HepG2 (cell line): ENCODE measurements at regions not wholly inside any gene's neighbourhood (a gene's known extent, or its start where the extent isn't known, plus 50 kb on each side); places are given as distances from the start of the nearest gene placed in this dataset.

Experiments used
- ATAC-seq: fragments of 200-7000 bp; cut with Tn5 transposase; 3 replicates; pipeline ENCODE4 v1.9.1; 2020; ENCODE audit warnings: mild to moderate bottlenecking, moderate library complexity
- BruUV-seq: library from RNA; stranded (reverse); fragments of 400-500 nt; replicated peaks from 2 replicates; lab custom pipeline; 2021; lab: Mats Ljungman, UMichigan
- CTCF ChIA-PET: fragments of 300-600 bp; formaldehyde crosslinking; extraction: SDS; loops from one replicate; lab custom pipeline; 2021; ENCODE audit warnings: low total read pairs, inconsistent platforms, low intra/inter-chr PET ratio; lab: Yijun Ruan, JAX
- POLR2A ChIA-PET: fragments of 350-600 bp; sonication (Branson Sonifier 250); formaldehyde crosslinking; loops from one replicate; lab custom pipeline; 2020; ENCODE audit warnings: antibody characterized with exemption, inconsistent platforms; lab: Yijun Ruan, JAX
- DNase-seq: peaks from one replicate; pipeline ENCODE4 v3.0.0-alpha.2; 2015; ENCODE audit warnings: low spot score
- FAIRE-seq: peaks from 3 replicates; lab custom pipeline; 2011; peaks lifted over from hg19 to GRCh38; lab: Jason Lieb, UNC
- H2AFZ ChIP-seq: one replicate; pipeline ENCODE4 v1.6.1; 2011; ENCODE audit warnings: low read length, inconsistent platforms
- H3K27ac ChIP-seq: fragments of 300-600 bp; 3 replicates; pipeline ENCODE4 v1.8.0; 2011; ENCODE audit warnings: mixed run types, mild to moderate bottlenecking, mixed read lengths, low read length, inconsistent platforms; ENCODE audit not compliant: insufficient read depth; ENCODE audit errors: extremely low read length
- H3K27me3 ChIP-seq, 2 experiments: fragments of 200-600 bp in 1 of 2; 2 replicates in 1 of 2; 3 replicates in 1 of 2; pipeline versions ENCODE4 v1.6.0 to v1.8.0; 2011; ENCODE audit warnings: low read length in 2 of 2, mild to moderate bottlenecking in 2 of 2, moderate library complexity in 2 of 2, inconsistent platforms in 1 of 2; ENCODE audit not compliant: insufficient read depth in 2 of 2, control insufficient read depth in 1 of 2
- H3K36me3 ChIP-seq, 2 experiments: fragments of 200-600 bp in 1 of 2; replicated peaks in 1 of 2; 2 replicates in 1 of 2; 3 replicates in 1 of 2; pipeline versions ENCODE4 v1.5.1 to v1.8.0; 2011; ENCODE audit warnings: low read length in 2 of 2, inconsistent platforms in 1 of 2; ENCODE audit not compliant: insufficient read depth in 2 of 2, control insufficient read depth in 1 of 2
- H3K4me1 ChIP-seq: 2 replicates; pipeline ENCODE4 v1.5.1; 2012; ENCODE audit warnings: low read length, inconsistent platforms; ENCODE audit not compliant: insufficient read depth
- H3K4me2 ChIP-seq: 2 replicates; pipeline ENCODE4 v1.6.0; 2011; ENCODE audit warnings: low read depth, low read length, inconsistent platforms
- H3K4me3 ChIP-seq, 3 experiments: fragments of 200-600 bp in 1 of 3; sonication (generic), shearing (Covaris generic) in 1 of 3; replicated peaks in 1 of 3; 2 replicates each; pipeline ENCODE4 v1.5.1; 2011 to 2016; ENCODE audit warnings: low read length in 3 of 3, inconsistent platforms in 2 of 3, low read depth in 2 of 3, mild to moderate bottlenecking in 2 of 3, control low read depth in 1 of 3, mixed read lengths in 1 of 3; ENCODE audit not compliant: insufficient read depth in 1 of 3
- H3K79me2 ChIP-seq: one replicate; pipeline ENCODE4 v1.6.1; 2011; ENCODE audit warnings: low read length, inconsistent platforms; ENCODE audit not compliant: insufficient read depth
- H3K9ac ChIP-seq: 2 replicates; pipeline ENCODE4 v1.6.0; 2011; ENCODE audit warnings: mild to moderate bottlenecking, low read depth, low read length, inconsistent platforms; ENCODE audit not compliant: insufficient read depth
- H3K9me3 ChIP-seq: 2 replicates; pipeline ENCODE4 v1.5.1; 2012; ENCODE audit warnings: mild to moderate bottlenecking, low read length
- H4K20me1 ChIP-seq: 2 replicates; pipeline ENCODE4 v1.6.0; 2011; ENCODE audit warnings: inconsistent platforms, mild to moderate bottlenecking, low read length, moderate library complexity; ENCODE audit not compliant: insufficient read depth
- ARID5B ChIP-seq: IDR thresholded peaks from 2 replicates; pipeline ENCODE4 v1.4.0; 2020; ENCODE audit warnings: mild to moderate bottlenecking, missing genetic modification reagents
- FOXA3 ChIP-seq: IDR thresholded peaks from 2 replicates; pipeline ENCODE4 v1.6.1; 2016; ENCODE audit warnings: missing genetic modification reagents, missing compliant biosample characterization
- GRHL1 ChIP-seq: sonication (generic); formaldehyde crosslinking; conservative IDR thresholded peaks from 2 replicates; pipeline ENCODE4 v1.8.0; 2022; ENCODE audit warnings: missing genetic modification reagents
- MED1 ChIP-seq: sonication (generic); formaldehyde crosslinking; IDR thresholded peaks from 2 replicates; pipeline ENCODE4 v1.4.0; 2020; ENCODE audit warnings: missing genetic modification reagents
- MTF1 ChIP-seq: sonication (generic); formaldehyde crosslinking; IDR thresholded peaks from 2 replicates; pipeline ENCODE4 v1.5.0; 2020; ENCODE audit warnings: missing genetic modification reagents
- RFX5 ChIP-seq: IDR thresholded peaks from 2 replicates; pipeline ENCODE4 v1.6.1; 2011; ENCODE audit warnings: low read depth, low read length, improper control_type of control experiment
- TCF7 ChIP-seq: sonication (generic); IDR thresholded peaks from 2 replicates; pipeline ENCODE4 v1.6.1; 2016; ENCODE audit warnings: antibody characterized with exemption, low read depth
- ZNF121 ChIP-seq: sonication (generic); formaldehyde crosslinking; IDR thresholded peaks from 2 replicates; pipeline ENCODE4 v1.5.0; 2020; ENCODE audit warnings: mild to moderate bottlenecking, missing genetic modification reagents
- ZNF142 ChIP-seq: sonication (generic); formaldehyde crosslinking; IDR thresholded peaks from 2 replicates; pipeline ENCODE4 v1.4.0; 2020; ENCODE audit warnings: missing genetic modification reagents
- ZNF547 ChIP-seq: sonication (generic); formaldehyde crosslinking; IDR thresholded peaks from 2 replicates; pipeline ENCODE4 v1.5.1; 2020; ENCODE audit warnings: mild to moderate bottlenecking, missing genetic modification reagents
- ZNF572 ChIP-seq: sonication (generic); formaldehyde crosslinking; IDR thresholded peaks from 2 replicates; pipeline ENCODE4 v1.5.1; 2020; ENCODE audit warnings: mild to moderate bottlenecking, missing genetic modification reagents
- ZNF678 ChIP-seq: sonication (generic); formaldehyde crosslinking; IDR thresholded peaks from 2 replicates; pipeline ENCODE4 v1.4.0; 2020; ENCODE audit warnings: mild to moderate bottlenecking, missing genetic modification reagents
- ZNF713 ChIP-seq: sonication (generic); formaldehyde crosslinking; IDR thresholded peaks from 2 replicates; pipeline ENCODE4 v1.4.0; 2020; ENCODE audit warnings: mild to moderate bottlenecking, missing genetic modification reagents
- ZSCAN25 ChIP-seq: sonication (generic); formaldehyde crosslinking; IDR thresholded peaks from 2 replicates; pipeline ENCODE4 v1.8.0; 2022; ENCODE audit warnings: mild to moderate bottlenecking, missing genetic modification reagents
- ZSCAN9 ChIP-seq: IDR thresholded peaks from 2 replicates; pipeline ENCODE4 v1.6.1; 2016; ENCODE audit warnings: borderline replicate concordance
- in situ Hi-C: cut with HindIII; loops from 2 replicates; pipeline ENCODE4 v1.10.0; 2017; ENCODE audit warnings: low pct_unique_long_range_greater_than_20kb; ENCODE audit not compliant: extremely low pct_ligation_motif_present
- intact Hi-C: fragments of 100-400 bp; cut with micrococcal nuclease; formaldehyde crosslinking; loops from one replicate; pipeline ENCODE4 v1.10.0; 2022; ENCODE audit not compliant: unreplicated experiment

GRCh38 chr18:27763936-27764335 lies 413.0 kb downstream of the CDH2 start (continued):
- TF ChIP-seq ZNF142 (CRISPR knock-in tag) (no peak), FOXA3 (no peak), MTF1 (CRISPR knock-in tag) (no peak)

GRCh38 chr18:27763341-27763740 lies 413.6 kb downstream of the CDH2 start:
- in situ Hi-C loops = no loop called here
- CTCF ChIA-PET = no interaction called here
- intact Hi-C loops = no loop called here
- Histone ChIP-seq H3K4me1 (no peaks in the 10 kb centered on the region), H4K20me1 (no peaks in the 10 kb centered on the region), H3K4me3 (no peak overlapping the region), H2AFZ (no peak overlapping the region), H3K27me3 (no peaks in the 10 kb centered on the region), H3K4me2 (no peak overlapping the region), H3K27ac (no peak overlapping the region), H3K36me3 (no peaks in the 10 kb centered on the region), H3K79me2 (no peaks in the 10 kb centered on the region), H3K9me3 (no peaks in the 10 kb centered on the region), H3K9ac (no peak overlapping the region)
- ATAC-seq (no peak), FAIRE-seq (no peak), DNase-seq (no peak)
- POLR2A ChIA-PET = no interaction called here
- BruUV-seq = no TSS peak
- TF ChIP-seq ZNF547 (CRISPR knock-in tag) (no peak), ZNF678 (CRISPR knock-in tag) (no peak), GRHL1 (CRISPR knock-in tag) (no peak), TCF7 (no peak), ZSCAN25 (no peak), ZNF713 (CRISPR knock-in tag) (no peak), ZNF121 (no peak), MED1 (CRISPR knock-in tag) (no peak), ZSCAN9 (no peak), ARID5B (CRISPR knock-in tag) (no peak), RFX5 (no peak), ZNF572 (no peak)
